GM23338 (cell line): ENCODE measurements at regions not wholly inside any gene's neighbourhood (a gene's known extent, or its start where the extent isn't known, plus 50 kb on each side); places are given as distances from the start of the nearest gene placed in this dataset.

Experiments used
- ATAC-seq: fragments of 200-7000 bp; cut with Tn5 transposase; 3 replicates; pipeline ENCODE4 v1.9.1; 2020
- DNase-seq: peaks from one replicate; pipeline ENCODE4 v3.0.0-alpha.2; 2015; ENCODE audit warnings: low spot score
- H2AFZ ChIP-seq: fragments of 200-600 bp; sonication (generic); 2 replicates; pipeline ENCODE4 v1.8.0; 2016; ENCODE audit warnings: antibody characterized with exemption, mild to moderate bottlenecking, moderate library complexity
- H3F3A ChIP-seq: fragments of 200-600 bp; sonication (generic); replicated peaks from 2 replicates; pipeline ENCODE4 v1.8.0; 2017; ENCODE audit warnings: antibody characterized with exemption, mixed run types, low read depth
- H3K27ac ChIP-seq: fragments of 200-600 bp; sonication (generic); 2 replicates; pipeline ENCODE4 v1.6.1; 2016; ENCODE audit warnings: low read depth
- H3K27me3 ChIP-seq: fragments of 200-600 bp; sonication (generic); 2 replicates; pipeline ENCODE4 v1.8.0; 2016; ENCODE audit warnings: mild to moderate bottlenecking, mixed run types, moderate library complexity; ENCODE audit not compliant: insufficient read depth
- H3K36me3 ChIP-seq: fragments of 200-600 bp; sonication (generic); 2 replicates; pipeline ENCODE4 v1.8.0; 2016; ENCODE audit warnings: mild to moderate bottlenecking; ENCODE audit not compliant: insufficient read depth
- H3K4me1 ChIP-seq: fragments of 200-600 bp; sonication (generic); 2 replicates; pipeline ENCODE4 v1.8.0; 2016; ENCODE audit warnings: mild to moderate bottlenecking, moderate library complexity; ENCODE audit not compliant: insufficient read depth
- H3K4me2 ChIP-seq: fragments of 200-600 bp; sonication (generic); 2 replicates; pipeline ENCODE4 v1.7.1; 2017; ENCODE audit warnings: mixed run types
- H3K4me3 ChIP-seq: fragments of 200-600 bp; sonication (generic); 2 replicates; pipeline ENCODE4 v1.6.1; 2016; ENCODE audit warnings: mixed run types
- H3K79me2 ChIP-seq: fragments of 200-600 bp; sonication (generic); replicated peaks from 2 replicates; pipeline ENCODE4 v1.8.0; 2017; ENCODE audit warnings: mild to moderate bottlenecking; ENCODE audit not compliant: insufficient read depth
- H3K9me2 ChIP-seq: fragments of 200-600 bp; sonication (generic); 2 replicates; pipeline ENCODE4 v1.8.0; 2017; ENCODE audit not compliant: insufficient read depth
- H4K20me1 ChIP-seq: fragments of 200-600 bp; sonication (generic); replicated peaks from 2 replicates; pipeline ENCODE4 v1.8.0; 2017; ENCODE audit warnings: mild to moderate bottlenecking; ENCODE audit not compliant: insufficient read depth
- H3K27ac Mint-ChIP-seq: 2 replicates; pipeline ENCODE4 v1.8.0; 2020; ENCODE audit warnings: inconsistent platforms, mild to moderate bottlenecking, moderate library complexity, mixed read lengths
- H3K27me3 Mint-ChIP-seq: 3 replicates; pipeline ENCODE4 v1.8.0; 2022; ENCODE audit warnings: low read depth, mild to moderate bottlenecking, moderate library complexity, mixed read lengths, inconsistent platforms; ENCODE audit not compliant: insufficient read depth, poor library complexity
- H3K36me3 Mint-ChIP-seq: 3 replicates; pipeline ENCODE4 v1.8.0; 2021; ENCODE audit warnings: low read depth, mild to moderate bottlenecking, inconsistent platforms, moderate library complexity, mixed read lengths
- H3K4me1 Mint-ChIP-seq: 3 replicates; pipeline ENCODE4 v1.8.0; 2020; ENCODE audit warnings: mild to moderate bottlenecking, inconsistent platforms, mixed read lengths
- H3K4me3 Mint-ChIP-seq: 3 replicates; pipeline ENCODE4 v1.8.0; 2021; ENCODE audit warnings: moderate library complexity, mild to moderate bottlenecking, inconsistent platforms, mixed read lengths
- H3K9me3 Mint-ChIP-seq: 3 replicates; pipeline ENCODE4 v1.8.0; 2020; ENCODE audit warnings: moderate library complexity, mild to moderate bottlenecking, inconsistent platforms, mixed read lengths
- EZH2phosphoT487 ChIP-seq: fragments of 200-600 bp; sonication (generic); IDR thresholded peaks from one replicate; pipeline ENCODE4 v1.8.1; 2018; ENCODE audit warnings: antibody characterized with exemption; ENCODE audit not compliant: unreplicated experiment
- JUNB ChIP-seq: IDR thresholded peaks from one replicate; pipeline ENCODE4 v1.6.1; 2016; ENCODE audit warnings: antibody characterized with exemption; ENCODE audit not compliant: unreplicated experiment
- ZNF114 ChIP-seq: fragments of 250-450 bp; sonication (Bioruptor Pico); IDR thresholded peaks from 2 replicates; pipeline ENCODE4 v1.5.0; 2020; ENCODE audit warnings: mild to moderate bottlenecking, moderate library complexity
- TF ChIP-seq, protein P1 (sequence below): fragments of 250-450 bp; sonication (Bioruptor Pico); IDR thresholded peaks from 2 replicates; pipeline ENCODE4 v1.5.0; 2020; ENCODE audit warnings: mild to moderate bottlenecking, moderate library complexity

DNA sequence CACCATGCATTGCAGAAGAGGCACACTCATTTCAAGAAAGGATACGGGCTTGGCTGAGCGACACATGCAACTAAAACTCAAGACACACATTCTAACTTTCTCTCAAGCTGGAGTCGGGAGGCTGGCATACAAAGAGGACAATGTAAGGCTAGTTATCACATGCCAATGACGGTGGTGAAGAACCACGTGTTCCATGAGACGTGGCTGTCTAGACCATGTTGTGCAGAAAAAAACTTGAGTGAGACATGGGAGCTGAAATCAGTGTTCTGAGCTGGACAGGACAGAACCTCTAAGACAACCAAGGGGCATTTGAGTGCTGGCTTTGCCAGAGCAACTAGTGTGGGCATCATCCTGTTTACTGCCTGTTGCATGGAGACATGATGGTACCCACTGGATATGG lies 193.0 kb upstream of the DPP6 start (continued):
- TF ChIP-seq, protein P1, sequence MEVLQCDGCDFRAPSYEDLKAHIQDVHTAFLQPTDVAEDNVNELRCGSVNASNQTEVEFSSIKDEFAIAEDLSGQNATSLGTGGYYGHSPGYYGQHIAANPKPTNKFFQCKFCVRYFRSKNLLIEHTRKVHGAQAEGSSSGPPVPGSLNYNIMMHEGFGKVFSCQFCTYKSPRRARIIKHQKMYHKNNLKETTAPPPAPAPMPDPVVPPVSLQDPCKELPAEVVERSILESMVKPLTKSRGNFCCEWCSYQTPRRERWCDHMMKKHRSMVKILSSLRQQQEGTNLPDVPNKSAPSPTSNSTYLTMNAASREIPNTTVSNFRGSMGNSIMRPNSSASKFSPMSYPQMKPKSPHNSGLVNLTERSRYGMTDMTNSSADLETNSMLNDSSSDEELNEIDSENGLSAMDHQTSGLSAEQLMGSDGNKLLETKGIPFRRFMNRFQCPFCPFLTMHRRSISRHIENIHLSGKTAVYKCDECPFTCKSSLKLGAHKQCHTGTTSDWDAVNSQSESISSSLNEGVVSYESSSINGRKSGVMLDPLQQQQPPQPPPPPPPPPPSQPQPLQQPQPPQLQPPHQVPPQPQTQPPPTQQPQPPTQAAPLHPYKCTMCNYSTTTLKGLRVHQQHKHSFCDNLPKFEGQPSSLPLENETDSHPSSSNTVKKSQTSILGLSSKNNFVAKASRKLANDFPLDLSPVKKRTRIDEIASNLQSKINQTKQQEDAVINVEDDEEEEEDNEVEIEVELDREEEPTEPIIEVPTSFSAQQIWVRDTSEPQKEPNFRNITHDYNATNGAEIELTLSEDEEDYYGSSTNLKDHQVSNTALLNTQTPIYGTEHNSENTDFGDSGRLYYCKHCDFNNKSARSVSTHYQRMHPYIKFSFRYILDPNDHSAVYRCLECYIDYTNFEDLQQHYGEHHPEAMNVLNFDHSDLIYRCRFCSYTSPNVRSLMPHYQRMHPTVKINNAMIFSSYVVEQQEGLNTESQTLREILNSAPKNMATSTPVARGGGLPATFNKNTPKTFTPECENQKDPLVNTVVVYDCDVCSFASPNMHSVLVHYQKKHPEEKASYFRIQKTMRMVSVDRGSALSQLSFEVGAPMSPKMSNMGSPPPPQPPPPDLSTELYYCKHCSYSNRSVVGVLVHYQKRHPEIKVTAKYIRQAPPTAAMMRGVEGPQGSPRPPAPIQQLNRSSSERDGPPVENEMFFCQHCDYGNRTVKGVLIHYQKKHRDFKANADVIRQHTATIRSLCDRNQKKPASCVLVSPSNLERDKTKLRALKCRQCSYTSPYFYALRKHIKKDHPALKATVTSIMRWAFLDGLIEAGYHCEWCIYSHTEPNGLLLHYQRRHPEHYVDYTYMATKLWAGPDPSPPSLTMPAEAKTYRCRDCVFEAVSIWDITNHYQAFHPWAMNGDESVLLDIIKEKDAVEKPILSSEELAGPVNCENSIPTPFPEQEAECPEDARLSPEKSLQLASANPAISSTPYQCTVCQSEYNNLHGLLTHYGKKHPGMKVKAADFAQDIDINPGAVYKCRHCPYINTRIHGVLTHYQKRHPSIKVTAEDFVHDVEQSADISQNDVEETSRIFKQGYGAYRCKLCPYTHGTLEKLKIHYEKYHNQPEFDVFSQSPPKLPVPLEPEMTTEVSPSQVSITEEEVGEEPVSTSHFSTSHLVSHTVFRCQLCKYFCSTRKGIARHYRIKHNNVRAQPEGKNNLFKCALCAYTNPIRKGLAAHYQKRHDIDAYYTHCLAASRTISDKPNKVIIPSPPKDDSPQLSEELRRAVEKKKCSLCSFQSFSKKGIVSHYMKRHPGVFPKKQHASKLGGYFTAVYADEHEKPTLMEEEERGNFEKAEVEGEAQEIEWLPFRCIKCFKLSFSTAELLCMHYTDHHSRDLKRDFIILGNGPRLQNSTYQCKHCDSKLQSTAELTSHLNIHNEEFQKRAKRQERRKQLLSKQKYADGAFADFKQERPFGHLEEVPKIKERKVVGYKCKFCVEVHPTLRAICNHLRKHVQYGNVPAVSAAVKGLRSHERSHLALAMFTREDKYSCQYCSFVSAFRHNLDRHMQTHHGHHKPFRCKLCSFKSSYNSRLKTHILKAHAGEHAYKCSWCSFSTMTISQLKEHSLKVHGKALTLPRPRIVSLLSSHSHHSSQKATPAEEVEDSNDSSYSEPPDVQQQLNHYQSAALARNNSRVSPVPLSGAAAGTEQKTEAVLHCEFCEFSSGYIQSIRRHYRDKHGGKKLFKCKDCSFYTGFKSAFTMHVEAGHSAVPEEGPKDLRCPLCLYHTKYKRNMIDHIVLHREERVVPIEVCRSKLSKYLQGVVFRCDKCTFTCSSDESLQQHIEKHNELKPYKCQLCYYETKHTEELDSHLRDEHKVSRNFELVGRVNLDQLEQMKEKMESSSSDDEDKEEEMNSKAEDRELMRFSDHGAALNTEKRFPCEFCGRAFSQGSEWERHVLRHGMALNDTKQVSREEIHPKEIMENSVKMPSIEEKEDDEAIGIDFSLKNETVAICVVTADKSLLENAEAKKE, result no peak
- TF ChIP-seq JUNB (no peak), EZH2phosphoT487 (no peak), ZNF114 (CRISPR knock-in tag) (no peak)

DNA sequence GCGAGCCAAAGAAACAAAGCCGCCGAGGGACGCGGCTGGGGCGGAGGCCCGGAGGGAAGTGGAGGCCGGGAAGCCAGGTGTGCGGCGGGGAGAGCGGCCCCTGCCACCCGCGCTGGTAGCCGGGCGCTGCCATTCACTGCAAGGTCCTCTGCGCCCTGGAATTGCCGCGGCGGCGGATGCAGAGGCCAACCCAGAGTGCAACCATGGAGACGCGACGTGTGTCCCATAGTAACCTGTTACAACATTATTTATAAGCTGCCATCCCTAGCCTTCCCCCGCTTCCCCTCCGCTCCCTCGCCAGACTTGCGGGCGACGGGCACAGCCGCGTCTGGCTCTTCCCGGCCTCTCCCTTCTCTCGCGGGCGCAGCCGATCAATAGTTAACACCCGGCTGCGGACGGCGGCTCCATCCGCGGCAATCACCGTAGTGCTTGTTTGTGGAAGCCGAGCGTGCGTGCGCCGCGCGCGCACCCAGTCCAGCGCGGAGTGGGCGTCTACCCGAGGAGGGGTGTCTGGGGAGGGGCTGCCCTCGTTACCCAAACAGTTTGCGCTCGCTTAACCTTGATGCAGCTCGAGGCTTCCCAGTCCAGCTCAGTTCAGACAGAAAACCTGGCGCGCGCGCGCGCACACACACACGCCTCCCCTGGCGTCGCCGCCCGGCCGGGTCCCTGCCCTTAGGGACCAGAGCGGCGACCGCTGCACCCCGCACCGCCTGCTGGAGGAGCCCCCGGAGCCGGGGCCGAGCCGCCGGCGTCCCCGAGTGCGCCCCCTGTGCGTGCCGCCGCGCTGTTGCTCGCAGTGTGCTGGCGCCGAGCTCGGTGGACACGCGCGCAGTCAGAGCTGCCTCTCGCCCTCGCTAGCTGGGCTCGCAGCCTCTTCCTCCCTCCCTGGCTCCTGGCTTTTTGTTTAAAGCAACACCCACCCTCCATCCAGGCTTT lies 165.4 kb upstream of the DPP6 start:
- H3K36me3 ChIP-seq, result no peaks in the 10 kb centered on the region; the same call in 1 of the 2 replicates
- H3K4me2 ChIP-seq, result no peak overlapping the region
- Mint-ChIP-seq H3K4me1 (no peaks in the 10 kb centered on the region), H3K9me3 (peaks cover 73% of the 10 kb centered on the region), H3K27ac (no peak overlapping the region), H3K4me3 (peak overlapping the region; percentile 73), H3K27me3 (peaks cover 49% of the 10 kb centered on the region), H3K36me3 (peaks cover 7% of the 10 kb centered on the region; the same call in 2 of the 3 replicates)
- H3K27me3 ChIP-seq, result no peaks in the 10 kb centered on the region
- no peak for TF ChIP-seq JUNB
- no peak overlapping the region for H3K27ac ChIP-seq
- H3K4me1 ChIP-seq, result no peaks in the 10 kb centered on the region
- no peak for DNase-seq
- no peak overlapping the region for H3K4me3 ChIP-seq
- H2AFZ ChIP-seq, result no peak overlapping the region
- ATAC-seq, result peak; percentile 86
- H4K20me1 ChIP-seq, result no peaks in the 10 kb centered on the region
- no peaks in the 10 kb centered on the region for H3F3A ChIP-seq
- no peaks in the 10 kb centered on the region for H3K79me2 ChIP-seq
- no peaks in the 10 kb centered on the region for H3K9me2 ChIP-seq
